Neural cell (in vitro differentiated cells): ENCODE measurements at regions not wholly inside any gene's neighbourhood (a gene's known extent, or its start where the extent isn't known, plus 50 kb on each side); places are given as distances from the start of the nearest gene placed in this dataset.

Source experiments
- EP300 ChIP-seq: fragments of 450-650 bp; conservative IDR thresholded peaks from 2 replicates; pipeline ENCODE4 v1.6.1; 2014; ENCODE audit warnings: antibody characterized with exemption, mild to moderate bottlenecking, moderate library complexity; ENCODE audit not compliant: poor library complexity, severe bottlenecking
- POLR2AphosphoS5 ChIP-seq: IDR thresholded peaks from 2 replicates; pipeline ENCODE4 v1.6.1; 2012
- TAF1 ChIP-seq: IDR thresholded peaks from 2 replicates; pipeline ENCODE4 v1.6.1; 2012; ENCODE audit warnings: low read depth
- TF ChIP-seq, protein P1 (sequence below): fragments of 450-650 bp; IDR thresholded peaks from 2 replicates; pipeline ENCODE4 v1.5.1; 2014; ENCODE audit warnings: antibody characterized with exemption, mild to moderate bottlenecking, moderate library complexity; ENCODE audit not compliant: poor library complexity, severe bottlenecking

GRCh38 chr1:193807208-193807607 is 620.8 kb upstream of the B3GALT2 start:
- TF ChIP-seq POLR2AphosphoS5 = no peak
- TF ChIP-seq, protein P1, sequence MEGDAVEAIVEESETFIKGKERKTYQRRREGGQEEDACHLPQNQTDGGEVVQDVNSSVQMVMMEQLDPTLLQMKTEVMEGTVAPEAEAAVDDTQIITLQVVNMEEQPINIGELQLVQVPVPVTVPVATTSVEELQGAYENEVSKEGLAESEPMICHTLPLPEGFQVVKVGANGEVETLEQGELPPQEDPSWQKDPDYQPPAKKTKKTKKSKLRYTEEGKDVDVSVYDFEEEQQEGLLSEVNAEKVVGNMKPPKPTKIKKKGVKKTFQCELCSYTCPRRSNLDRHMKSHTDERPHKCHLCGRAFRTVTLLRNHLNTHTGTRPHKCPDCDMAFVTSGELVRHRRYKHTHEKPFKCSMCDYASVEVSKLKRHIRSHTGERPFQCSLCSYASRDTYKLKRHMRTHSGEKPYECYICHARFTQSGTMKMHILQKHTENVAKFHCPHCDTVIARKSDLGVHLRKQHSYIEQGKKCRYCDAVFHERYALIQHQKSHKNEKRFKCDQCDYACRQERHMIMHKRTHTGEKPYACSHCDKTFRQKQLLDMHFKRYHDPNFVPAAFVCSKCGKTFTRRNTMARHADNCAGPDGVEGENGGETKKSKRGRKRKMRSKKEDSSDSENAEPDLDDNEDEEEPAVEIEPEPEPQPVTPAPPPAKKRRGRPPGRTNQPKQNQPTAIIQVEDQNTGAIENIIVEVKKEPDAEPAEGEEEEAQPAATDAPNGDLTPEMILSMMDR = no peak
- no peak for TF ChIP-seq TAF1
- TF ChIP-seq EP300 = no peak
